Stimulated activated CD8-positive, alpha-beta memory T cell treated with anti-CD3 and anti-CD28 coated beads, Interleukin-2, amount 100 ng/mL, for 1 hour (primary cell): ENCODE measurements at regions not wholly inside any gene's neighbourhood (a gene's known extent, or its start where the extent isn't known, plus 50 kb on each side); places are given as distances from the start of the nearest gene placed in this dataset.

Experiments
- DNase-seq, 2 donors: peaks; one replicate each; pipeline ENCODE4 v3.0.0-alpha.2; 2020; ENCODE audit warnings: low read depth in 2 of 2

DNA sequence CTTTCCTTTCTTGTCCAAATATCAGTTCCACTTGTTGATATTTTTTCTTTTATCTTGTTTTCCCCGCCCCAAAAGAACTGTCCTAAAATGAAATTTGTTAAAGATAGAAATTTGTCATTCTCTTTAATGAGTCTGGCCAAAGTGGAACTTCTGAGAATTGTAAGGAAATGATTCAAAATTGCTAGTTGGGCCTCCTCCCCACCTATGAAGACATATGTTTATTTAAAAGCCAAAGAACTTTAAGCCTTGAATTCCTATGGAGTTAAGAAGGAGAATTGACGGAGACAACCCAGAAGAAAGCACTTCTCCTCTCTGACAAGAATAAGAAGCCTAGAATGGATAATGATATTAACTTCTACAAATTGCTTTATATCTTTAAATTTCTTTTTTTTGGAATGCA is 59.1 kb upstream of the ALDH1A1 start:
- DNase-seq, result no peak

DNA sequence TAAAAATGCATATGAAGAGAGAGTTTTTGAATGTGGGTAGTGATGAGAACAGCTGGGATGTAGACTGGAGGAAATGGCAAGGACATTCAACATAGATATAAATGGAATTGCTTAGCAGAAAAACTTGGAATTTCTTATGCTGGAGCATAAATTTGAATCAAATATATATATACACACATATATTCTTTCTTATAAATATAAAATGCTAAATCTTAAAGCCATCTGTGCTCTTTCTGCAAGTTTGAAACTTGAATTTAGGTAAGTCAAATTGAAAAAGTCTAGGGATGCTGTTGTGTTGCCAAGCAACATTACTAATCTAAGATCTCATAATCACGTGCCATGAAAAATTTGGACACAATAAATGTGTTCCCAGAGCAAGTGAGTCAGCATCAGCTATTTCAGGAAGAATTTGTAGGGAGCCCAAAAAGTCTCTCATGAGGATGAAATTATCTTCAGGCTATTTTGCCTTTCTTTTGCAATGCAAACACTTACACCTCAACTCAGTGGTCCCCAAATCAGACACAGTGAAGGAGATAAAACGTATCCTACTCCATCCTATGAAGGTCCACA is 58.4 kb upstream of the ALDH1A1 start:
- no peak for DNase-seq

DNA sequence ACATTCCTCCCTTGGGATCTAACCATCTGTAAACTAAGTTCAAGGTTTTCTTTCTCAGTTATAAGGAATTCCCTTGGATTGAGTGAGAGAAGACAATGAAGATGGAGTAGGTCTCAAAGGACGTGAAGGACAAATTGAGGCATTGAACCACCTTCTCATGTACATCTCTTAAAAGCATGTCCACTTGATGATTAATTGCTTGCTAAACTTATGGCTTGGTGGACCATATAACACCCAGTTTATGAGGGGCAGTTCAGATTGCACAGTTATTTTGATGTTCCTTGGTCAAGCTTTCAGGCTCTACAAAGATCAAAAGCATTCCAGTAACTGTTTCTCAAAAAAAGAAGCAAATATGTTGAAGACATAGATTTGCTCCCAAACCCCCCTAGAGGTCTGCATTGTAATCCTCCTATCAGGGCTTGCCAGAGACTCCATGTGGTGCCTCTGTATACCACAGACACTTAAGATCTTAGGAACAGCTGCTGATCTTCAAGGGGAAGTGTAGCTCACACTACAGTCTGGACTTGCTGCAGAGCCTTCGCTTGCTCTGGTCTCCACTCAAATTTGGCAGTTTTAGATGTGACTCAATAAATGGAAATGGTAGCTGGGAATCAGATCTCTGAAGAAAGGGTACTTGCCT is 56.9 kb upstream of the ALDH1A1 start:
- no peak for DNase-seq

DNA sequence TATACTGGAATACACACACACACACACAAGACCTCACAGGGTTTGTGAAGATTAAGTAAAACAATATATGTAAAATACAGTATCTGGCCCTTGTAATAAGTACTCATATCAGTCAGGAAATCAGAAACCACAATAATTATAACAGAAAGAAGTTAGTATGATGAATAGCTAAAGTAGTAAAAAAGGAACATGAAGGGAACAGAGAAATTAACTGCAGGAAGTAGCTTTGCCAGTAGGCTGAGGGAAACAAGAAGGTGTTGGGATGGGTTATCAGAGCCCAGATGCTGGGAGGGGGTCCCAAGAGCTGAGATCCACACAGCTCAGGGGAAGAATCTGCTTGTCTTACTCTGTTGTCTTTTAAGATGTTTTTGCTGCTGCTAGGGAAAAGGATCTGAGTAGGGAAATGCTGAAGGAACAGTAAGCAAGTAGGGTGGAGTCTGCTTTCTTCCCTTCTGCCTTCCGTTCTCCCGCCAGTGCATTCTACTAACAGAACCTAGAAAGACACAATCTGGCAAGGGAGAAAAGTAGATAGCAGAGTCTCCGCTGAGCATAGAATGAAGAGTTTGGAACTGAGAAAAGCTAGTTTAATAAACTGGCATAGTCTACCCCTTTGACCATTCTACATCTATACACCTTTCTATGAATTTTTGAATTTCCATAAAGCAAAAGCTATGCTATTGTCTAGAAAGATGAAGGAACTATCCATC is 55.3 kb upstream of the ALDH1A1 start:
- DNase-seq, result no peak

DNA sequence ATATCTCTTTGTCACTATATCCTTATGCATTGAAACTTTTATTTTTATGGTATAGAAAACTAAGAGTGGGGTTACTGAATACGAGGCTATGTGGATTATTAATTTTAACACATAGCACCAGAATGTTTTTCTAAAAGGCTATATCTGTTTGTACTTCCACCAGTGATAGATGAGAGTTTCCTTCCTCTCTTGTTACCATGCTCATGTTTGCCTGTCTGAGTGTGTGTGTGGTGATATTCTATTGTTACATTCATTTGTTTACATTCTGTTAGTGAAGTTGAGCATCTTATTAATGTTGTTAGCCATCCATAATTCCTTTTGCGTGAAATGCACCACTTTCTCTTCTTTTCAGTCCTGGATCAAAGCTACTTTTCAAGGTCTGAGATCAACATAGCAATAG is 54.1 kb upstream of the ALDH1A1 start:
- no peak for DNase-seq
